ENCODE measurements at regions not wholly inside any gene's neighbourhood (a gene's known extent, or its start where the extent isn't known, plus 50 kb on each side); places are given as distances from the start of the nearest gene placed in this dataset.

- no peak for TF ChIP-seq REST (IDR thresholded peaks at IDR 0.05; ENCODE audit: low read depth, low read length)
- no peak for TF ChIP-seq MEF2A (IDR thresholded peaks at IDR 0.05; ENCODE audit: borderline replicate concordance, low read depth)
- TF ChIP-seq ZBTB33 (IDR thresholded peaks at IDR 0.05; ENCODE audit: borderline replicate concordance, low read depth): no peak
- no peak for TF ChIP-seq FOXJ3 (CRISPR knock-in tag; IDR thresholded peaks at IDR 0.05)
- TF ChIP-seq JUND (IDR thresholded peaks at IDR 0.05): no peak
- TF ChIP-seq FOSL2 (IDR thresholded peaks at IDR 0.05; ENCODE audit: borderline replicate concordance, low read depth): no peak
- TF ChIP-seq CHD2 (IDR thresholded peaks at IDR 0.05; ENCODE audit: low read length, partially characterized antibody): no peak
These were observed 103.8 kb upstream of the ARMC2 start (continued) for GRCh38 chr6:108744244-108744972.

- 88% methylated on average over 5 of the region's 5 CpGs for whole genome bisulfite sequencing (ENCODE audit: low lambda C conversion rate)
- POLR2A ChIA-PET: no interaction called here
- peaks cover 0 to 3% of the 10 kb centered on the region in 2 experiments; a peak in 1 of 4 replicates for H3K4me1 ChIP-seq (ENCODE audit: control insufficient read depth in 1 of 2, insufficient read depth in 2 of 2, low read depth in 1 of 2, low read length in 1 of 2)
These were observed 103.2 kb upstream of the ARMC2 start for GRCh38 chr6:108744996-108745395.

More at GRCh38 chr6:108744996-108745395, 103.2 kb upstream of the ARMC2 start:
- DNase-seq: no peak
- Histone ChIP-seq H3K4me2 (no peak overlapping the region), H3K4me3 (ENCODE audit: low read depth in 2 of 2, low read length in 1 of 2) (no peak overlapping the region), H3F3A (replicated peaks; ENCODE audit: insufficient read depth) (no peaks in the 10 kb centered on the region), H2AFZ (ENCODE audit: low read depth) (no peak overlapping the region), H3K79me2 (ENCODE audit: insufficient read depth) (no peaks in the 10 kb centered on the region), H3K27me3 (ENCODE audit: insufficient read depth) (no peaks in the 10 kb centered on the region), H3K9me3 (no peaks in the 10 kb centered on the region), H4K20me1 (ENCODE audit: insufficient read depth) (no peaks in the 10 kb centered on the region), H3K27ac (ENCODE audit: low read depth in 2 of 2, low read length in 1 of 2) (no peak overlapping the region), H3K36me3 (replicated peaks in 1 of 2; ENCODE audit: control insufficient read depth in 1 of 2, insufficient read depth in 2 of 2, low read length in 1 of 2) (no peaks in the 10 kb centered on the region), H3K9me2 (no peaks in the 10 kb centered on the region), H3K9ac (no peak overlapping the region)
- CTCF ChIA-PET: no interaction called here
- TF ChIP-seq MEF2A (IDR thresholded peaks at IDR 0.05; ENCODE audit: borderline replicate concordance, low read depth): no peak
- no peak for TF ChIP-seq RFX5 (IDR thresholded peaks at IDR 0.05; ENCODE audit: low read length)
- TF ChIP-seq JUND (IDR thresholded peaks at IDR 0.05): no peak
- TF ChIP-seq CHD2 (IDR thresholded peaks at IDR 0.05; ENCODE audit: low read length, partially characterized antibody): no peak
- TF ChIP-seq EZH2phosphoT487 (IDR thresholded peaks at IDR 0.05; ENCODE audit: borderline replicate concordance, low read depth): no peak
